ENCODE measurements at regions not wholly inside any gene's neighbourhood (a gene's known extent, or its start where the extent isn't known, plus 50 kb on each side); places are given as distances from the start of the nearest gene placed in this dataset.

DNA sequence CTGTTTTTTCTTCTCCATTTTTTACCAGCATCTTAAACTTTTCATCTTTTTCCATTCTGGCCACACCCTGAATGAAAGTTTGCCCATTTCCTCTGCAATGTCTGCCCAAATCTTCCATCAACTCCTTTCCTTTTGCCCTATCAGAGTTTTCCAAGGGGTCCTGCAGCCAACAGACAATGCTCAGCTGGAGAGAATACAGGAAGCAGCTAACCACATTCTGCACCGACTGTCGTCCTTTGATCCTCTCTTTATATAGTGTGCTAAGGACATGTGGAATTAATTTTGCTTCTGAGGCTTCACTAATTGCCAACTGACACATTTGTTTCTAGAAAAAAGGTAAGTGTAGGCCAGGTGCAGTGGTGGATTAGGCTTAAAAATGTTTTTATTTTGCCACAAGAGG is 50.5 kb upstream of the DLX2 start:
- DNase-seq (ENCODE audit: low read depth): no peak

DNA sequence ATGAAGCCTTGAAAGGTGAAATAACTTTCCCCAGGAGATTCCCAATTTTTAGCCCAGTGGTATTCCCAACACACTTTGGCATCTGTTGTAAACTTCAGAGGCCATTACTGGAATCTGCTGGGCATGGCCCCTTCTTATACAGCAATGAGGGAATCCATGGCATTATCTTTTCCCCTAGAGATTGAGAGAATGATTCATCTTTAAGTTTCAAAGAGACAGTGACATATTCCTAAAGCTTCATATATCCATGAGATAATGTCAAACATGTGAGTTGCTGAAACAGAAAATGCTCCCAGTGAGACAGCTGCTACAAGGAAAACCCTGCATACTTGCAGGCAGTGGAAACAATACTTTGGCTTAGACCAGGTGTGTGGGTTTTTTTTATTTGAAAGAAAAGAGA is 51.1 kb upstream of the DLX2 start:
- no peak for DNase-seq (ENCODE audit: low read depth)

- no peak for DNase-seq (ENCODE audit: low read depth)
These were observed 53.1 kb upstream of the DLX2 start for GRCh38 chr2:172155752-172156151.

GRCh38 chr2:172160839-172161238 is 58.1 kb upstream of the DLX2 start:
- DNase-seq (ENCODE audit: low read depth): no peak

GRCh38 chr2:172162225-172162733 is 59.6 kb upstream of the DLX2 start:
- DNase-seq (ENCODE audit: low read depth): no peak

GRCh38 chr2:172162739-172163336 is 60.1 kb upstream of the DLX2 start:
- no peak for DNase-seq (ENCODE audit: low read depth)

DNA sequence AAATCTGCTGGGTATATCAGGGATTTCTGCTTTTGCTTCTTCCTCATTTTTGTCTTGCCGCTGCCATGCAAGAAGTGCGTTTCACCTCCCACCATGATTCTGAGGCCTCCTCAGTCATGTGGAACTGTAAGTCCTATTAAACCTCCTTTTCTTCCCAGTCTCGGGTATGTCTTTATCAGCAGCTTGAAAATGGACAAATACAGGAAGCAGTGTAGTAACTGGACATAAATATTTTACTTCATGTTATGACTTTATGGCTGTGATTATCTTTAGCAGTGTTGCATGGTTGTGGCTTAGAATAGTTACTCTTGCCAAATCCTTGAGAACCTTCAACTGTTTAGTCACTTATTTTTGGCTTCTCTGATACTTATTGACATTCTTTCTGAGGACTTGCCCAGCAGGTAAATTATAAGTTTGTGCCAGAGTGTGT is 66.2 kb upstream of the DLX2 start:
- DNase-seq (ENCODE audit: low read depth): no peak

GRCh38 chr2:172169611-172170010 is 66.9 kb upstream of the DLX2 start:
- DNase-seq (ENCODE audit: low read depth): no peak

- peak; percentile 26 for DNase-seq (ENCODE audit: low read depth)
These were observed 69.9 kb upstream of the DLX2 start for GRCh38 chr2:172172513-172173173.

DNA sequence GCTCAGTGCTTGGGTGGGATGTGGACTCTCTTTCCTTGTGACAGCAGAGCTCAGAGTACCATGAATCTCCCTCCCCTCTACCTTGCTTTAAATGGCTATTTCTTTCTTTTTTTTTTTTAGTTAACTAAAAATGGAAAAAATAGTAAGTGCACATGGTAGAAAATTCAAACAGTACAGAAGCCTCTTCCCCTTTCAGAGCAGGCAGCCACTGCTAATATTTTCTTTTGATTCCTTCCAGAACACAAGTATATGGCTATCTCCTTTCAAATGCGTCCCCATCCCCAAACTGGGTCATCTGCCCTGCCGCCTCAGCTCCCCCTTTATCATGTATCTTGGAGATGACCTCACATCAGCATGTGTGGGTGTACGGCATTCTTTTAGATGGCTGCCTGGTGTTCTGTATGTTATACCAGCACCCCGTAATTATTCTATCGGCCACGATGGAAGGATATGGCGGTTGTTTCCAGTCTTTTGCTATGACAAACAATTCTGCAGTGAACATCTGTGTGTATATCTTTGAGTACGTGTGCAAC is 70.5 kb upstream of the DLX2 start:
- DNase-seq (ENCODE audit: low read depth): no peak

DNA sequence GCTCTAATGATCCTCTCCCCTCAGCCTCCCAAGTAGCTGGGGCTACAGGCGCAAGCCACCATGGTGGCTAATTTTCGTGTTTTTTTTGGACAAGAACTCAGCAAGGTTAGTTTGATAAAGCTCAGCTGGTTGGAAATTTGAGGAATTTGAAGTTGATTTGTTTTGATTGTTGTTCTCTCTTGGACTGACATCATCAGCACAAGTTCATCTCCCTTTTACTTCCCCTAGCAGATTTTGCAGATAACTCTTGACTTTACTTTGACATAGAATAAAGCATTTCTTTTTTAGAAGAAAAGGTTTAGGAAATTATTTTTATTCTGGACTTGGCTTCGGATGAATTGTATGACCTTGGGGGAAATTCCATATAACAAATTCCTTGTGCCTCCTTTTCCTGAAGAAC is 74.9 kb upstream of the DLX2 start:
- no peak for DNase-seq (ENCODE audit: low read depth)

GRCh38 chr2:172177996-172178395 is 75.3 kb upstream of the DLX2 start:
- DNase-seq (ENCODE audit: low read depth): no peak

DNA sequence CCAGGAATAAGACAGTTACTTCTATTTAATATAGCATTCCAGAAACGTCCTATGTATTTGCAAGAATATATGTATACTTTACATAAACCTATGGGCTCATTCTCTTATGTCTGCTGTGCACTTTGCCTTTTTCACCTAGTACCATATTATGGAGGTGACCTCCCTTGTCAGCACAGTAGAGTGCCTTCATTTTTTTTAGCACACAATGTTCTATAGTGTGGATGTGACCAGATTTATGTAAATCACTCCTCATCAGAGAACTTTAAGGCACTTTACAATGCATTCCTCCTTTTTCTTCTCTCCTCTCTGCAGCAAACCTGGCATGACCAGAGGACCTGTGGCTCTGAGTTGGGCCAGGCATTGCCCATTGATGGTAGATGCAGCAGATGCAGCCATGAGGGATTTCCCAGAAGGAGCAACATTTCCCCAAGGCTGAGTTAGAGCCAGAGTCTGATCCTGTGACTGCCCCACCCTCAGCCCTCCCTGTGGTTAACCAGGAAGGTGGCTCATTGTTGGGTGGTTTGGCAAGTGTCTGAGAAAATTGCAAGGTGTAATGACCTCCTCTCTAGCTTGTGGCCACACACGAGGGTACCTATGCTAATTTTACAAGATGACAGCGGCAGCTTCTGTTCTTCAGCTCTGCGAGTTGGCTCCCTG is 76.5 kb upstream of the DLX2 start:
- DNase-seq (ENCODE audit: low read depth): no peak

- no peak for DNase-seq (ENCODE audit: low read depth)
These were observed 79.1 kb upstream of the DLX2 start for GRCh38 chr2:172181840-172182239.

DNA sequence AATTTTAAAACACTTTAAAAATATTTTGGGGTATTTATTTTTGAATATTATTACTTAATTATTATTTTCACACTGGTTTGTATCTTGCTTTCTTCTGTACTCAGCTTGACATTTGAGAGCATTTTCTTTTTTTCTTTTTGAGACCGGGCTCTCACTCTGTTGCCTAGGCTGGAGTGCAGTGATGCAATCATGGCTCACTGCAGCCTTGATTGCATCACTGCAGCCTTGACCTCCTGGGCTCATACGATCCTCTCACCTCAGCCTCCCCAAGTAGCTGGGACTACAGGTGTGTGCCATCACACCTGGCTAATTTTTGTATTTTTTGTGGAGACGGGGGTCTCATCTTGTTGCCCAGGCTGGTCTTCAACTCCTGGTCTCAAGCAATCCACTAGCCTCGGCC is 79.9 kb upstream of the DLX2 start:
- DNase-seq (ENCODE audit: low read depth): no peak

- no peak for DNase-seq (ENCODE audit: low read depth)
These were observed 90.8 kb upstream of the DLX2 start for GRCh38 chr2:172193331-172194089.

- no peak for DNase-seq (ENCODE audit: low read depth)
These were observed 93.2 kb upstream of the DLX2 start for GRCh38 chr2:172195836-172196376.

GRCh38 chr2:172196768-172197431 is 94.2 kb upstream of the DLX2 start:
- no peak for DNase-seq (ENCODE audit: low read depth)

GRCh38 chr2:172198361-172198760 is 95.7 kb upstream of the DLX2 start:
- DNase-seq (ENCODE audit: low read depth): no peak

DNA sequence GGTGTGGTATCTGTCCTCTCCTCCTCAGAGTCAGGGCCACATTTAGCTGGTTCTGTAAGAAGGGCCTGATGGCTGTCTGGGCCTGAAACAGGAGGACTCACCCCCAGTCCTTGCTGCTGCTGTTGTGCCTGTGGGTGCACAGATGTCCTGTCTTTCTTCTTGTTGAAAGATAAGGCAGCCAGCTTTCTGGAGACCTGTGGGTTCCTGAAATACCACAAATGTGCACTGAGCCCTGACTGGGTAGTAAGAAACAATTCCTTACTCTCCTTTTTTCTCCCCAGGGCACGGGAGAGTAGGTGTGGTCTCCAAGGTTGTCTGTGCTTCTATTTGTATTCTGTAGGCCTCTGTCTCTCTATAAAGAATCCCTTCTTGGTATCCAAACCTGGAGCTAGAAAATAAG is 96.2 kb upstream of the DLX2 start:
- no peak for DNase-seq (ENCODE audit: low read depth)

GRCh38 chr2:172200495-172201085 is 97.9 kb upstream of the DLX2 start:
- no peak for DNase-seq (ENCODE audit: low read depth)

Data from stimulated activated CD8-positive, alpha-beta memory T cell treated with anti-CD3 and anti-CD28 coated beads, Interleukin-7, amount 100 ng/mL, for 24 hours (primary cell).